ENCODE measurements at regions not wholly inside any gene's neighbourhood (a gene's known extent, or its start where the extent isn't known, plus 50 kb on each side); places are given as distances from the start of the nearest gene placed in this dataset.

DNA sequence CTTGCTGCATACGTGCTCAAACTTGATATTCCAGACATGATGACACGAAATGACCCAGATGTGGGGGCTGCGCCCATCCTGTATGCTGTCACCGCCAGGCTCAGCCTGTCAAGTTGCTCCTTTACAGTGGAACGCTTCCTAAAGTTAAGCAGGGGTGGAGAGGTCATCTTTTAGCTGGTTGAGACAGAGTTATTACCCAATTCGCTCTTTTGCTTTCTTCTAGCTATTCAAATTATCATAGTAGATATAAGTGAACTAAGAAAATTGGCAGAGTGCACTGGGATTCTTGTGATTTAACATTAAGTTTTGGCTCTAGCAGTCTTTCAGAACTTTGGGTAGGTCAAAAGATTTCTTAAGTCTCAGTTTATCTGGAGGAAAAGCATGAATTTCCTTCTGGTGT, 69.8 kb upstream of the BASP1 start:
- TF ChIP-seq, protein P1, sequence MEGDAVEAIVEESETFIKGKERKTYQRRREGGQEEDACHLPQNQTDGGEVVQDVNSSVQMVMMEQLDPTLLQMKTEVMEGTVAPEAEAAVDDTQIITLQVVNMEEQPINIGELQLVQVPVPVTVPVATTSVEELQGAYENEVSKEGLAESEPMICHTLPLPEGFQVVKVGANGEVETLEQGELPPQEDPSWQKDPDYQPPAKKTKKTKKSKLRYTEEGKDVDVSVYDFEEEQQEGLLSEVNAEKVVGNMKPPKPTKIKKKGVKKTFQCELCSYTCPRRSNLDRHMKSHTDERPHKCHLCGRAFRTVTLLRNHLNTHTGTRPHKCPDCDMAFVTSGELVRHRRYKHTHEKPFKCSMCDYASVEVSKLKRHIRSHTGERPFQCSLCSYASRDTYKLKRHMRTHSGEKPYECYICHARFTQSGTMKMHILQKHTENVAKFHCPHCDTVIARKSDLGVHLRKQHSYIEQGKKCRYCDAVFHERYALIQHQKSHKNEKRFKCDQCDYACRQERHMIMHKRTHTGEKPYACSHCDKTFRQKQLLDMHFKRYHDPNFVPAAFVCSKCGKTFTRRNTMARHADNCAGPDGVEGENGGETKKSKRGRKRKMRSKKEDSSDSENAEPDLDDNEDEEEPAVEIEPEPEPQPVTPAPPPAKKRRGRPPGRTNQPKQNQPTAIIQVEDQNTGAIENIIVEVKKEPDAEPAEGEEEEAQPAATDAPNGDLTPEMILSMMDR (IDR thresholded peaks at IDR 0.05; ENCODE audit: partially characterized antibody, unreplicated experiment), result no peak
- Mint-ChIP-seq H3K4me1 (ENCODE audit: low read depth, unreplicated experiment) (no peaks in the 10 kb centered on the region), H3K9me3 (ENCODE audit: unreplicated experiment) (peaks cover 5% of the 10 kb centered on the region), H3K27ac (ENCODE audit: unreplicated experiment) (no peak overlapping the region), H3K27me3 (ENCODE audit: unreplicated experiment) (peaks cover 4% of the 10 kb centered on the region), H3K36me3 (ENCODE audit: unreplicated experiment) (peaks cover 7% of the 10 kb centered on the region), H3K4me3 (ENCODE audit: unreplicated experiment) (no peak overlapping the region)
- DNase-seq, result no peak

- Mint-ChIP-seq H3K27ac (ENCODE audit: unreplicated experiment) (no peak overlapping the region), H3K9me3 (ENCODE audit: unreplicated experiment) (peaks cover 5% of the 10 kb centered on the region), H3K36me3 (ENCODE audit: unreplicated experiment) (peaks cover 7% of the 10 kb centered on the region), H3K27me3 (ENCODE audit: unreplicated experiment) (peaks cover 4% of the 10 kb centered on the region), H3K4me1 (ENCODE audit: low read depth, unreplicated experiment) (no peaks in the 10 kb centered on the region), H3K4me3 (ENCODE audit: unreplicated experiment) (no peak overlapping the region)
- no peak for DNase-seq
- TF ChIP-seq, protein P1 (IDR thresholded peaks at IDR 0.05; ENCODE audit: partially characterized antibody, unreplicated experiment), result no peak
Measured at GRCh38 chr5:17148481-17148880, 69.0 kb upstream of the BASP1 start.

DNA sequence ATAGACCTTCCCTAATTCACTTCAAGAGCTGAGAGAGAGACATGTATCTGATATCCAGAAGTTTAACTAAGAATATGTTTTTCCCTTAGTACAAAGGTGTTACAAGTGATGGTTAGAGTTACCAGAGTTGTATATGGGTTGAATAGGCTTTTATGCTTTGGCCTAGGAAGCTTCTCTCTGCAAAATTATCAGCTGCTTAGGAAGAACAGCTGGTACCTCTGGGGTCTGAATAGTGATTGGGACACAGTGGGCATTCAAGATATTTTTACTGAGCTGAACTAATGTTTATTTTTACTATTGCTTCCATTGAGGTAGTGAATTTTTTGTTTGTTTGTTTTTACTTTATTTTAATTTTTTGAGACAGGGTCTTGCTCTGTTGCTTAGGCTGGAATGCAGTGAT, 67.6 kb upstream of the BASP1 start:
- Mint-ChIP-seq H3K27ac (ENCODE audit: unreplicated experiment) (no peak overlapping the region), H3K4me3 (ENCODE audit: unreplicated experiment) (no peak overlapping the region)

DNA sequence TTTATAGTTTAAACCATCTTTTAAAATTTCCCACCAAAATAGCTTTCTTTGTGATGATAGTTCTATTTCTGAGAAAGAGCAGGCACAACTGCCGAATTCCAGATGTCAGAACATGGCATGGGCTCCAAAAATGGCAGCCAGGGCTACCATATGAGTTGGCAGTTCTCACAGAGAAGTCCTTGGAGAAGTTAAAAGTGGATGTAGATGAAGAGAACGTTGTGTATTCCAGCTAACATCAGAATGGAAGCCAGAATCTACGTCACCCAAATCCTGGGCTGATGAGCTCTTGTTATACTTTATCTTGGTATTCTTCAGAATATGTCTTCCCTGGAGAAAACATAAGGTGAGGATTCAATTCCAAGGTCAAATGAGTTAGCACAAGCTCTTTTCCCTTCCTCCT, 66.9 kb upstream of the BASP1 start:
- H3K4me1 Mint-ChIP-seq (ENCODE audit: low read depth, unreplicated experiment), result peaks cover 3% of the 10 kb centered on the region
- H3K27ac Mint-ChIP-seq (ENCODE audit: unreplicated experiment), result no peak overlapping the region
- no peak for DNase-seq
- TF ChIP-seq, protein P1 (IDR thresholded peaks at IDR 0.05; ENCODE audit: partially characterized antibody, unreplicated experiment), result no peak
- no peak overlapping the region for H3K4me3 Mint-ChIP-seq (ENCODE audit: unreplicated experiment)
- peaks cover 15% of the 10 kb centered on the region for H3K36me3 Mint-ChIP-seq (ENCODE audit: unreplicated experiment)
- H3K9me3 Mint-ChIP-seq (ENCODE audit: unreplicated experiment), result peaks cover 5% of the 10 kb centered on the region
- peaks cover 5% of the 10 kb centered on the region for H3K27me3 Mint-ChIP-seq (ENCODE audit: unreplicated experiment)

More for the DNA sequence above, 67.6 kb upstream of the BASP1 start:
- H3K36me3 Mint-ChIP-seq (ENCODE audit: unreplicated experiment), result peaks cover 10% of the 10 kb centered on the region
- peaks cover 3% of the 10 kb centered on the region for H3K4me1 Mint-ChIP-seq (ENCODE audit: low read depth, unreplicated experiment)
- peaks cover 5% of the 10 kb centered on the region for H3K9me3 Mint-ChIP-seq (ENCODE audit: unreplicated experiment)
- no peak for DNase-seq
- TF ChIP-seq, protein P1 (IDR thresholded peaks at IDR 0.05; ENCODE audit: partially characterized antibody, unreplicated experiment), result no peak
- peaks cover 4% of the 10 kb centered on the region for H3K27me3 Mint-ChIP-seq (ENCODE audit: unreplicated experiment)

DNA sequence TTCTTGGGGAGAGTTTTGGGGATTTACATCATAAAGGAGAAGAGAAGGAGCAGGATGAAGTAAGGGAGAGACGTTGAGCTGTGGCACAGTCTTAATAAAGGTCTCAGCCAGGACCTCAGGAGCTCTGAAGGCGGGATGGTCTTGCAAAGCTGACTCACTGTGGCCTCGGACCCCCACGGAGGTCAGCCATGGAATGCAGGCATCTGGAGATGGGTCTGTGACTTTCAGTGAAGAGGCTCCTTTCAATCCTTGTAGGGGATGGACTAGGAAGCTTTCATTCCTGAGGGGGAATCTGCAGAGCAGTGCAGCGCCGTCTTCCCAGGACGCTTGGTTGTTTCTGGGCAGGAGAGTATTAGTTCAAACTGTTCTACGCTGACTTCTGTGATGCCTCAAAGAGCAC, 65.7 kb upstream of the BASP1 start:
- H3K36me3 Mint-ChIP-seq (ENCODE audit: unreplicated experiment), result peaks cover 17% of the 10 kb centered on the region
- no peak overlapping the region for H3K4me3 Mint-ChIP-seq (ENCODE audit: unreplicated experiment)
- peaks cover 7% of the 10 kb centered on the region for H3K27me3 Mint-ChIP-seq (ENCODE audit: unreplicated experiment)
- TF ChIP-seq, protein P1 (IDR thresholded peaks at IDR 0.05; ENCODE audit: partially characterized antibody, unreplicated experiment), result no peak
- no peak for DNase-seq
- peaks cover 5% of the 10 kb centered on the region for H3K9me3 Mint-ChIP-seq (ENCODE audit: unreplicated experiment)
- no peak overlapping the region for H3K27ac Mint-ChIP-seq (ENCODE audit: unreplicated experiment)
- H3K4me1 Mint-ChIP-seq (ENCODE audit: low read depth, unreplicated experiment), result peaks cover 3% of the 10 kb centered on the region

Data from glutamatergic neuron (in vitro differentiated cells).